CD14-positive monocyte (primary cell): ENCODE measurements at regions not wholly inside any gene's neighbourhood (a gene's known extent, or its start where the extent isn't known, plus 50 kb on each side); places are given as distances from the start of the nearest gene placed in this dataset.

ENCODE experiments used
- DNase-seq, 3 donors: peaks; one replicate each; pipeline ENCODE4 v3.0.0-alpha.2; 2011 to 2022
- H2AFZ ChIP-seq: 2 replicates; pipeline ENCODE4 v1.6.0; 2012; ENCODE audit warnings: mild to moderate bottlenecking, low read depth, low read length, inconsistent platforms; ENCODE audit not compliant: insufficient read depth, poor library complexity, severe bottlenecking
- H3K27ac ChIP-seq, 2 donors: 1 replicate in 1 of 2; 2 replicates in 1 of 2; pipeline ENCODE4 v1.5.1; 2012 to 2013; ENCODE audit warnings: low read length in 2 of 2, control low read depth in 1 of 2, inconsistent platforms in 1 of 2, low read depth in 1 of 2, mild to moderate bottlenecking in 1 of 2
- H3K27me3 ChIP-seq, 2 donors: one replicate each; pipeline versions ENCODE4 v1.6.0 to v1.6.1; 2011 to 2013; ENCODE audit warnings: low read length in 2 of 2; ENCODE audit not compliant: control insufficient read depth in 2 of 2, insufficient read depth in 2 of 2
- H3K36me3 ChIP-seq, 2 donors: replicated peaks in 1 of 2; 1 replicate in 1 of 2; 2 replicates in 1 of 2; pipeline versions ENCODE4 v1.5.1 to v1.6.1; 2012 to 2013; ENCODE audit warnings: low read length in 2 of 2, control low read depth in 1 of 2, inconsistent platforms in 1 of 2, mild to moderate bottlenecking in 1 of 2; ENCODE audit not compliant: insufficient read depth in 2 of 2, control insufficient read depth in 1 of 2
- H3K4me1 ChIP-seq, 2 donors: 1 replicate in 1 of 2; 2 replicates in 1 of 2; pipeline versions ENCODE4 v1.5.1 to v1.6.1; 2012 to 2013; ENCODE audit warnings: low read length in 2 of 2, control low read depth in 1 of 2, inconsistent platforms in 1 of 2, mild to moderate bottlenecking in 1 of 2, moderate library complexity in 1 of 2; ENCODE audit not compliant: insufficient read depth in 2 of 2, control insufficient read depth in 1 of 2
- H3K4me2 ChIP-seq: replicated peaks from 2 replicates; pipeline ENCODE3; 2012; ENCODE audit warnings: low read length, moderate library complexity, mild to moderate bottlenecking; ENCODE audit not compliant: poor library complexity, severe bottlenecking; ENCODE audit errors: extremely low read depth
- H3K4me3 ChIP-seq, 3 experiments: fragments of 200-600 bp in 1 of 3; sonication (generic) in 1 of 3; replicated peaks in 1 of 3; 1 replicate in 2 of 3; 2 replicates in 1 of 3; pipeline ENCODE4 v1.5.1; 2011 to 2013; ENCODE audit warnings: low read length in 3 of 3, mild to moderate bottlenecking in 3 of 3, control low read depth in 2 of 3, low read depth in 2 of 3, inconsistent platforms in 1 of 3, moderate library complexity in 1 of 3
- H3K79me2 ChIP-seq: 2 replicates; pipeline ENCODE4 v1.6.0; 2012; ENCODE audit warnings: mild to moderate bottlenecking, control low read depth, inconsistent platforms, low read length, moderate library complexity; ENCODE audit not compliant: insufficient read depth
- H3K9ac ChIP-seq: 2 replicates; pipeline ENCODE4 v1.6.0; 2017; ENCODE audit warnings: low read length, mild to moderate bottlenecking; ENCODE audit not compliant: insufficient read depth, poor library complexity, severe bottlenecking
- H3K9me3 ChIP-seq, 2 donors: replicated peaks in 1 of 2; 1 replicate in 1 of 2; 2 replicates in 1 of 2; pipeline versions ENCODE4 v1.5.1 to v1.6.1; 2012 to 2013; ENCODE audit warnings: low read length in 2 of 2, control low read depth in 1 of 2; ENCODE audit not compliant: control insufficient read depth in 1 of 2, insufficient read depth in 1 of 2
- H4K20me1 ChIP-seq: 2 replicates; pipeline ENCODE4 v1.6.0; 2012; ENCODE audit warnings: mild to moderate bottlenecking, low read length, control low read depth, moderate library complexity; ENCODE audit not compliant: insufficient read depth
- H3K27ac Mint-ChIP-seq, 7 donors: one replicate each; pipeline ENCODE4 v1.8.0; 2020; ENCODE audit warnings: mild to moderate bottlenecking in 7 of 7, mixed read lengths in 7 of 7, moderate library complexity in 6 of 7, inconsistent platforms in 2 of 7
- H3K27me3 Mint-ChIP-seq, 3 donors: one replicate each; pipeline ENCODE4 v1.8.0; 2021 to 2022; ENCODE audit warnings: low read depth in 3 of 3, mild to moderate bottlenecking in 3 of 3, mixed read lengths in 3 of 3, moderate library complexity in 3 of 3, inconsistent platforms in 1 of 3
- H3K36me3 Mint-ChIP-seq, 2 donors: one replicate each; pipeline ENCODE4 v1.8.0; 2020; ENCODE audit warnings: mixed read lengths in 2 of 2, inconsistent platforms in 1 of 2, mild to moderate bottlenecking in 1 of 2
- H3K4me1 Mint-ChIP-seq: one replicate; pipeline ENCODE4 v1.8.0; 2020; ENCODE audit warnings: mild to moderate bottlenecking, mixed read lengths
- H3K4me3 Mint-ChIP-seq, 2 donors: one replicate each; pipeline ENCODE4 v1.8.0; 2020; ENCODE audit warnings: mild to moderate bottlenecking in 2 of 2, mixed read lengths in 2 of 2, moderate library complexity in 1 of 2
- H3K9me3 Mint-ChIP-seq, 7 donors: one replicate each; pipeline ENCODE4 v1.8.0; 2020 to 2022; ENCODE audit warnings: mixed read lengths in 7 of 7, mild to moderate bottlenecking in 6 of 7, moderate library complexity in 6 of 7, inconsistent platforms in 2 of 7
- WGBS: methylation state at CpG from one replicate; pipeline ENCODE4 v1.1.5; 2013; ENCODE audit warnings: missing lambda C conversion rate; ENCODE audit not compliant: insufficient coverage; 5-methylcytosine and 5-hydroxymethylcytosine counted together
- intact Hi-C, 2 donors: fragments of 100-400 bp; cut with micrococcal nuclease; formaldehyde crosslinking; loops; one replicate each; pipeline versions ENCODE4 v1.15.0 to v1.15.1; 2023
- TF ChIP-seq, protein P1 (sequence below): fragments of 200-600 bp; IDR thresholded peaks from one replicate; pipeline ENCODE4 v1.8.0; 2022; ENCODE audit warnings: antibody characterized with exemption, mild to moderate bottlenecking

DNA sequence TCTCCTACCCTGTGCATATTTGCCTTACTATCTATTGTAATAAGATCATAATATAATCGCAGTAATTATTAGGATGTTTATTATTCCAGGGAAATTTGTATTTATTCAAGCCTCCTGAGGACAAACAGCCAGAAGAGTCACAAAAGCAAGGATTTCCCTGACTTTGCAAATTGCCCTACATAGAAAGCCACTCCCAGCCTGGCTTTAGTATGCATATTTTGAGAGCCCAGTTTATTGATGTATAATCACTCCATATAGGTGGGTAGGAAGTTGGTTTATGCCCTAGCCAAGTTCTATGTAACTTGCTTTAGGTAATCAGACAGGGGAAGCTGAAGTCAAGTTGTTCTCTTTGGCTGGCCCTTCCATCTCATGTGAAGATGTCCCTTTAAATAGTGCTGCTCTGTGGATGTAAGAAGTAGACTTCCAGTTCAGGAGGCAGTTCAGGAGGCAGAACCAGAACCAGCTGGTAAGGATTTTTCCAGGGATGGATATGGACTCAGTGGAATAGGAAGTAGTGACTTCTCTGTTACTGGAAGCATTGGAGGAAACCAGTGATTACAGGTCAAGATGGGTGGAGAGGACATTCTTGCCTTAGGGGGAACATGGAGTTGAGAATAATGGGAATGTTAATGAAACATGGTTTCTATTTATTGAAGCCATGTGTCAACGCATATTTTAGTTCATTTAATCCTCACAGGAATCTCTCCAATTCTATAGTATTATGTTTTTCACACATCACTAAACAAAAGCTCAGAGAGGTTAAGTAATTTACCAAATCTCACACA is 70.5 kb upstream of the KIT start:
- intact Hi-C loops: no loop called here
- Histone ChIP-seq H3K4me1 (no peaks in the 10 kb centered on the region), H3K36me3 (no peaks in the 10 kb centered on the region), H4K20me1 (no peaks in the 10 kb centered on the region), H3K27me3 (no peaks in the 10 kb centered on the region), H3K4me2 (no peak overlapping the region), H3K4me3 (no peak overlapping the region), H3K9ac (no peak overlapping the region), H2AFZ (no peak overlapping the region), H3K79me2 (no peaks in the 10 kb centered on the region), H3K9me3 (no peaks in the 10 kb centered on the region), H3K27ac (no peak overlapping the region)
- no CpG with 5 or more reads among the region's 2 CpGs for WGBS
- TF ChIP-seq, protein P1, sequence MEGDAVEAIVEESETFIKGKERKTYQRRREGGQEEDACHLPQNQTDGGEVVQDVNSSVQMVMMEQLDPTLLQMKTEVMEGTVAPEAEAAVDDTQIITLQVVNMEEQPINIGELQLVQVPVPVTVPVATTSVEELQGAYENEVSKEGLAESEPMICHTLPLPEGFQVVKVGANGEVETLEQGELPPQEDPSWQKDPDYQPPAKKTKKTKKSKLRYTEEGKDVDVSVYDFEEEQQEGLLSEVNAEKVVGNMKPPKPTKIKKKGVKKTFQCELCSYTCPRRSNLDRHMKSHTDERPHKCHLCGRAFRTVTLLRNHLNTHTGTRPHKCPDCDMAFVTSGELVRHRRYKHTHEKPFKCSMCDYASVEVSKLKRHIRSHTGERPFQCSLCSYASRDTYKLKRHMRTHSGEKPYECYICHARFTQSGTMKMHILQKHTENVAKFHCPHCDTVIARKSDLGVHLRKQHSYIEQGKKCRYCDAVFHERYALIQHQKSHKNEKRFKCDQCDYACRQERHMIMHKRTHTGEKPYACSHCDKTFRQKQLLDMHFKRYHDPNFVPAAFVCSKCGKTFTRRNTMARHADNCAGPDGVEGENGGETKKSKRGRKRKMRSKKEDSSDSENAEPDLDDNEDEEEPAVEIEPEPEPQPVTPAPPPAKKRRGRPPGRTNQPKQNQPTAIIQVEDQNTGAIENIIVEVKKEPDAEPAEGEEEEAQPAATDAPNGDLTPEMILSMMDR: no peak
- no peaks in the 10 kb centered on the region for H3K36me3 Mint-ChIP-seq
- DNase-seq: no peak
- no peaks in the 10 kb centered on the region for H3K4me1 Mint-ChIP-seq
- H3K27me3 Mint-ChIP-seq: peaks cover 0 to 2% (median 0%) of the 10 kb centered on the region in 3 donors
- H3K4me3 Mint-ChIP-seq: no peak overlapping the region
- no peaks in the 10 kb centered on the region for H3K9me3 Mint-ChIP-seq
- H3K27ac Mint-ChIP-seq: no peak overlapping the region

DNA sequence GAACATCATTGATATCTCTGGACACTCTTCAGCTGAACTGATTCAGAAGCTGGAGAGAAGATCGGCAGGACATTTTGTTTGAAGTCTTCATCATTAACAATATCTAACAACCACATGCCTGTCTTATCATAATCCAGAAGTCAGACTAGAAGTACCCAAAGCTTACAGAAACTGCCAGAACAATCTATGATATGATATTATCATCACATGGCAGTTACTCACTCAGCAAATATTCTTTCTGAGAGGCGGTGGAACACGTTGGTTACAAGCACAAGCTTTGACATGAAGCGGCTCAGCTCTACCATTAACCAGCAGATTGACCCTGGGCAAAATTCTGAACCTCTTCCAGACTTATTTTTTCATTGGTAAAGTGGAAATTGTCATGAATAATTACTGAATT is 69.4 kb upstream of the KIT start:
- Mint-ChIP-seq H3K9me3 (no peaks in the 10 kb centered on the region), H3K36me3 (no peaks in the 10 kb centered on the region), H3K27me3 (peaks cover 0 to 2% (median 0%) of the 10 kb centered on the region in 3 donors), H3K27ac (no peak overlapping the region), H3K4me3 (no peak overlapping the region), H3K4me1 (no peaks in the 10 kb centered on the region)
- H3K9ac ChIP-seq: no peak overlapping the region
- no peak for DNase-seq
- no peaks in the 10 kb centered on the region for H3K9me3 ChIP-seq
- TF ChIP-seq, protein P1: no peak
- H3K36me3 ChIP-seq: no peaks in the 10 kb centered on the region
- WGBS: no CpG with 5 or more reads among the region's 4 CpGs
- H2AFZ ChIP-seq: no peak overlapping the region
- no peaks in the 10 kb centered on the region for H4K20me1 ChIP-seq
- intact Hi-C loops: no loop called here
- no peaks in the 10 kb centered on the region for H3K79me2 ChIP-seq
- H3K27me3 ChIP-seq: no peaks in the 10 kb centered on the region
- H3K27ac ChIP-seq: no peak overlapping the region
- H3K4me1 ChIP-seq: no peaks in the 10 kb centered on the region
- no peak overlapping the region for H3K4me2 ChIP-seq
- H3K4me3 ChIP-seq: no peak overlapping the region
